ENCODE measurements at regions not wholly inside any gene's neighbourhood (a gene's known extent, or its start where the extent isn't known, plus 50 kb on each side); places are given as distances from the start of the nearest gene placed in this dataset.

DNA sequence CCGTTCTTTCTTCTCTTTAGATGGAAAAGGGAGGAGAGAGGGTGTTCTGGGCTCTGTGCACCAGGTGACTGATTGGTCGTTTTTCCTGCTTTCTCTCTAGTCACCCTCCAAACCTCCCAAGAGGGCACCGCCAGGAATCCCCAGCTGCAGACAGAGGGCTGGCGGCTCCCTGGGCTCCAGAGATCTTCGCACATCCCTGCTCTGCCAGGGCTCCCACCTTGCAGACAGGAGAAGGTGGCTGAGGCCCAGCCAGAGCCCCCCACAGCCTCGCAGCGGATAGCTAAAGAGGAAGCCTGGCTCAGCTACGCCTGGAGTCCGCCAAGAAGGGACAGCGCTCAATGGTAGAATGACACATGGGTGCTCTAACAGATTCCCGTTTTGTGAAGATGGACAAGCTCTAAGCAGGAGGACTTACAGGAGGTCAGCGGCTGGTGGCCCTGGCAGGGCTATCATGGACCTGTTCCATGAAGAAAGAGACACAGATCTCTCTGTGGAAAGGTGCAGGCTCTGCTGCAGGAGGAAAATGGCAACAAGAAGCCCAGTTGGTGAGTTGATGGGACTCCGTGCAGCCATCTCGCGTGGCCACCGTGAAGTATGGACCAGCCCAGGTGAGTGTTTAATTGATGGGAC is 976.9 kb downstream of the BRD1 start:
- DNase-seq, result no peak

DNA sequence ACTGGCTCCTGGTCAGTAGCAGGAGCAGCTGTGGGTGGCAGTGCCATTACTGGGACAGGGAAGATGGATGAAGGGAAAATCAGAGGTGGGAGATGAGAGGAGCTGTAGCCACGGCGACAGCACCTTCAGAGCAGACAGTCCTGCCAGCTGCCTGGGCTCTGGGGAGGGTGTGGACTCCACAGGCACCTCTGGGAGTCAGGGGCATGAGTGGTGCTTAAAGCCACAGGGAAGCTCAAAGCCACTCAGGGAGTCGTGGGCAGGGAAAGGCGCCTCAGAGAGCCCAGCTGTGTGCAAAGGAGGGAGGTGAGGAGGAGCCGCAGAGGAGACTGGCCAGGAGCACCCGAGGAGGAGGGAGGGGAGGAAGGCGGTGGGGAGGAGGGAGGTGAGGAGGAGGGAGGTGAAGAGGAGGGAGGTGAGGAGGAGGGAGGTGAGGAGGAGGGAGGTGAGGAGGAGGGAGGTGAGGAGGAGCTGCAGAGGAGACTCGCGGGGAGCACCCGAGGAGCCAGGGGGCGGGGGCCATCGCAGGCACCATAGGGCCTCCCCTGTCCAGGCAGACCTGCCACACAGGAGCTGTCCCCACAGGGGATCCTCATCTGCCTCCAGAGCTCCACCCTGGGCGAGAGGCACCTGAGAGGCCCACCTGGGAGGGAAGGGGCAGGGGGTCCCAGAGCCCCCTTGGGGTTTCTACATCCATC is 977.6 kb downstream of the BRD1 start:
- DNase-seq, result no peak

GRCh38 chr22:48849219-48849912 is 978.3 kb downstream of the BRD1 start:
- DNase-seq, result no peak

- DNase-seq, result no peak
Measured at GRCh38 chr22:48846200-48846599, 981.5 kb downstream of the BRD1 start.

- DNase-seq, result no peak
Measured at GRCh38 chr22:48845356-48845936, 982.2 kb downstream of the BRD1 start.

DNA sequence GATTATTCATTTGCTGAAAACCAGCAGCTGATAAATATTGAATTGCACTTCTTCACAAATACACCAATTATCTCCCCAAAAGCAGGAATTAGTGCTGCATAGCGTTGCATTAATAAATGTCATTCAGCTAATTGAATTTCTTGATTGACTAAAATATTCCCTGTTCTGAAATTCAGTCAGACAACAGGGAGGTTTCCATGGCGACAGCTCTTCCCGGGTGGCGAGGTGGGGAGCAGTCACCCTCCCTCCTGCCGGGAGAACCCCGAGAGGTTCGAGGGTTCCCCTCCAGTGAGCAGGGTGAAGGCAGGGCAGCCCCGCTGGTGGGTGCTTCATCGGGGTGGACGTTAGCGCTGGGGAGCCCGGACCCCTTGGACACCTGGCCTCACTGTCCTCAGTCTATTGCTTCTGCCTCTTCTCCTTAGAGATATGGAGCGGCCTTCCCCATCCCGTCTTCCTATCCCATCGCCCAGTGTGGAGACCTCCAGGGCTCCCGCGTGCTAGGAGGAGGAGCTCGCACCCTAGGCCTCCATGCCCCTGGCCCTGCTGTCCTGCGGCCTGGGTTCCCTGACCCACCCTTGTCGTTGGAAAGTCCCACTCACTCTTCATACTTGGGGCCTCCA is 983.5 kb downstream of the BRD1 start:
- no peak for DNase-seq

DNA sequence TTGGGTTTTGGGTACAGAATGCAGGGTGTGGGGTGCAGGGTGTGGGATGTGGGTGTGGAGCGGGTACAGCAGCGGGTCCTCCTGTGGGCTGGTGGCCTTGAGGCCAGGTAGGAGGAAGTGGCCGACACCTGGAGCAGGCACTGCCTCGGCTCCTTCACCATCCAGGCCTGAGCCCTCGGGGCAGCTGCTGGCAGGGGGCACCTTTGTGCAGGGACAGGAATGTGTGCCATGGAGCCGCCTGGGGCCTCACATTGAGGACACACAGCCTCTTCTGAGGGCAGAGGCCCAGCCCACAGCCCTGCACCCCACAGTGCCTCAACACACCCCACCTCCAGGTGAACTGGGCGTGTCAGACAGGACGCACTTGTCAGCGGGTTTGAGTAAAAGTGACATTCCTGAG is 984.0 kb downstream of the BRD1 start:
- no peak for DNase-seq

DNA sequence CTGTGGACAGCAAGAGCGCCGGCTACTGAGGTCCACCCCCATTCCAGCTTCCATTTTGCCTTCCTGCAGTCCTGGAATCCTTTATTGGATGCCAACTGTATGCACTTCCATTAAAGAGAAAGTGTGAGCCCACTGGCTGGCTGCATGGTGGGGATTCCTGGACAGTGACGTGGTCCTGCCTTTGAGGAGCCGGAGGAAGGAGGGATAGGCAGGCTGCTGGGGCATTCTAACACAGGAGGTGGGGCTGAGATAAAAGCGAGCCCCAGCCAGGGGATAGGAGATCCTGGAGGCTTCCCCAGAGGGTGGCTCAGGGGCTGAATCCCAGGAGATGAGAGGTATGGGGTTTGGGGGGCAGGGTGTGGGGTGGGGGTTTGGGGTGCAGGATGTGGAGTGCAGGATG is 984.7 kb downstream of the BRD1 start:
- DNase-seq, result no peak

GRCh38 chr22:48842583-48842945 is 985.1 kb downstream of the BRD1 start:
- DNase-seq, result no peak

- DNase-seq, result no peak
Measured at GRCh38 chr22:48841881-48842582, 985.6 kb downstream of the BRD1 start.

DNA sequence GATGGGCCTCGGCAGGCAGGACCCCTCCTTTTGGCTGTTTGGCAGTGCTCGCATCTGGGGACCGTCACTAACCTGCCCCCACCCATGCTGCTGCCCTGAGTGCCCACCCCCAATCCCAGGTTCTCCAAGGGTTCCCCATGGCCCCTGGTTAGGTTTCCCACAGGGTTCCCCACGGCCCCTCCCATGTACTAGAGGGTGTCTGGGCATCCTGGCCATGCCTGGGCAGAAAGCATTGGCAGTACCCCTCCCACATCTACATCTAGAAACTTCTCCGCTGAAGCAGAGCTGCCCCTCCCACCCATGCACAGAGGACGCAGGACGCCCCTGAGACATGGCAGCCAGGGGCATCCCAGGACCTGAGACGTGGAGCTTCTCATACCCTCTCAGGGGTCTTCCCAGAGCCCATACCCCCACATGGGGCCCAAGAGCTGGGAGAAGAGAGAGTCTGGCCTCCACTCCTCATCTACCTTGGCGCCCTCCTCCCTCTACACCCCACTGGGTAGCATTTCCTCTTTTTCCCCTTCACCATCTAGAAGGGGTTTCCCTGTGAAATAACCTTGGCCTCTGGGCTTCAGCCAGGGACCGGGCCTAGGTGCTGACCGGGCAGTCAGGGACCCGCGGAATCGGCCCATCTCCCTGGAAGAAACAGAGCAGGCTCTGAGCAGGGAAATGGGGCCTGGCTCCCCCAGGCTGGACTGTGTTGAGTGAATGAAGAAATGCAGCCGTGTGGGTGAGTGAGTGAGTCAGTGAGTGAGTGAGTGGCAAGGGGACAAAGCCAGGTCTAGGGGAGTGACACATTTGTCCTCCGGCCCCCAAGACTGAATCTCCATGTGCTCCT is 987.3 kb downstream of the BRD1 start:
- DNase-seq, result no peak

GRCh38 chr22:48838846-48839730 is 988.6 kb downstream of the BRD1 start:
- no peak for DNase-seq

- no peak for DNase-seq
Measured at GRCh38 chr22:48838376-48838775, 989.3 kb downstream of the BRD1 start.

DNA sequence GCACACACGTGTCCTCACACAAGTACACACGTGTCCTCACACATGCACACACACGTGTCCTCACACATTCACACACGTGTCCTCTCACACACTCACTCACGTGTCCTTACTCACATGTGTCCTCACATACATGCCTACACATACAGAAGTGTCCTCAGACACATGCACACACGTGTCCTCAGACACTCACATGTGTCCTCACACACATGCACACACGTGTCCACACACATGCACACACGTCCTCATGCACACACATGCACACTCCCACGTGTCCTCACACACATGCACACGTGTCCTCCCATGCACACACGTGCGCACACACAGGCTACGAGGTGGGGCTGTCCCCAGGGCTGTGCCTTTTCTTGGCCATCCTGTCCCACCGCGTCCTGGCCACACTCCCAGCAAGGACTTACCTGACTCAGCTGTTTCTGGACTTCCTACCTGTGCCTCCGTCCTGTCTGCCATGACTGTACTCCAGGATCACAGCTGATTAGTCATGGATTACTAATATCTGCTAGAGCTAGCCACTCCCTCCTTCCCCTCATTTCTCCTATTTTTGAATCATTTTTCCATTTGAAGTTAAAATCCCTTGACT is 990.2 kb downstream of the BRD1 start:
- DNase-seq, result no peak

GRCh38 chr22:48836673-48837340 is 990.9 kb downstream of the BRD1 start:
- no peak for DNase-seq

- no peak for DNase-seq
Measured at GRCh38 chr22:48835857-48836672, 991.6 kb downstream of the BRD1 start.

DNA sequence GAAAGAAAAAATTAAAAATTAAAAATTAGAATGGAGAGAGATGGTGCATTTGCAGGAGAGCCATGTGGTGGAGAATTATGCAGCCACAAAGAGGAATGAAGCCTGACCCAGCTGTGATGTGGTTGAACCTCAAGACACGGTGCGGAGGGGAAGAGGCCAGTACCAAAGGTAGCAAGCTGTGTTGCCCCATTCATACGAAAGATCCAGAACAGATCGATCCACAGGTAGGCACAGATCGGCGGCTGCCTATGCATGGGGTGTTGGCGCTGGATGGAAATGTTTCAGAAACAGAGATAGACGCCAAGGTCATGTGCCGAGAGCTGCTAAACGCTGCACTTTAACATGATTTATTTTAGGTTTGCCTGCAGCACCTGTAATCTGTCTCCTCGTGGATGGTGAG is 992.3 kb downstream of the BRD1 start:
- DNase-seq, result no peak

DNA sequence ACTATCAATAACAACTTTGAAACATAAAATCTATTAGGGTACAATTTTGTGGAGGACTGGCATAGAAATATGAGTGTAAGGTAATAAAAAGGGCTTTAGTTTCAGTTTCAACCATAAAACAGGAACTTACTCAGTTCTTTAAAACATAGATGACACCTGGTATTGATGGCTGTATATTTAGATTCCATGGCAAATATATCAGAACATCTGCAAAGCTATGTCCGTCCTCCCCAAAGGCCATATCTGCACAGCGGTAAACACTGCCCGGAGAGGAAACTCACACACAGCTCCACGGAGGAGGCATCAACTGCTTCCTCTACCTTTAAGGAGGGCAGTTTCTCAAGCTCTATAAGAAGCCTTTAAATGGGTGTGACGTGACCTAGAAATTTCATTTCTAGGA is 993.3 kb downstream of the BRD1 start:
- DNase-seq, result no peak

DNA sequence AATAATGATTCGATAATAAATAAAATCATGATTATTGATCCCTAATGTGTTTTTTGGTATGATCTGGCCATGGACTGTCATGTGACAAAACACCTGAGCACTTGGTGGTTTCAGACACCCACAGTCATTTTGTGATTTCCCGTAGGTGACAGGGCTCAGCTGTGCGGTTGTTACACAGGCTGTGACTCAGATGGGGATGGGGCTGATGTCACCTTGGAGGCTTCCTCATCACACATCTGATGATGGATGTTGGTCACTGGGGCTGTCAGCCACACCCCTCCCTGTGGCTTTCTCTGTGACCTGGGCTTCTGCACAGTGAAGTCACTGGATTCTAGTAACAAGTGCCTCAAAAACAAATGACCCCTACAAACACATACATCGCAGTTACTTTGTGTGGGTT is 995.1 kb downstream of the BRD1 start:
- DNase-seq, result peak; percentile 64
